ENCODE measurements at regions not wholly inside any gene's neighbourhood (a gene's known extent, or its start where the extent isn't known, plus 50 kb on each side); places are given as distances from the start of the nearest gene placed in this dataset.

DNA sequence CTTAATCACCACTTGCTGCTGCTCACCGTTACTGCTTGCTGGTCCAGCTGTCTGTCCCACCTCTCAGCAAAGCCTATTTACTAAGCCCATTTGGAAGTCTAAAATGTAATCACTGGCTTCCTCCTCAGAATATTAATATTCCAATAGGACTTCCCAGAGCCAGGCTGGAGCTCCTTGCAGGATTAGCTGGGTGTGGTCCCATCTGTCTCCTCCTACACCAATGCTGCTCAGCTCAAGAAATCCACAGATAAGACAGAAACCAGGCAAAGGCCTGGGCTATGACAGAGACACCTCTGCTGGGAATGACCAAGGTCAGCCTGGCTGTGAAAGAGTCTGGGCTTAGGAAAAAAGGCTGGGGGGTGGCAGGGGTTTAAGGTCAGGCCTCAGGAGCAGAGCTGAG lies 317.8 kb downstream of the BUD13 start:
- Histone ChIP-seq H3K4me3 (ENCODE audit: low read depth in 1 of 3, low read length in 3 of 3) (no peak overlapping the region), H3K9ac (ENCODE audit: low read depth in 1 of 2, low read length in 2 of 2) (no peak overlapping the region), H3K27ac (ENCODE audit: low read depth in 1 of 2, low read length in 2 of 2) (no peak overlapping the region), H3K9me3 (ENCODE audit: control insufficient read depth in 4 of 4, low read length in 3 of 4) (peaks cover 0 to 1% (median 0%) of the 10 kb centered on the region in 4 donors), H3K27me3 (ENCODE audit: control insufficient read depth in 4 of 4, insufficient read depth in 4 of 4, low read length in 3 of 4) (no peaks in the 10 kb centered on the region), H3K36me3 (ENCODE audit: control insufficient read depth in 4 of 4, insufficient read depth in 3 of 4, low read depth in 1 of 4, low read length in 3 of 4) (no peaks in the 10 kb centered on the region), H3K4me1 (ENCODE audit: control insufficient read depth in 4 of 4, insufficient read depth in 4 of 4, low read length in 3 of 4) (no peaks in the 10 kb centered on the region)
- TF ChIP-seq YY1 (IDR thresholded peaks at IDR 0.05) (no peak), GABPA (IDR thresholded peaks at IDR 0.05 in 1 of 2, conservative IDR thresholded peaks at IDR 0.05 in 1 of 2) (no peak), EGR1 (IDR thresholded peaks at IDR 0.05; ENCODE audit: low read depth in 2 of 2) (no peak), HNF4A (conservative IDR thresholded peaks at IDR 0.05) (no peak), JUND (IDR thresholded peaks at IDR 0.05) (no peak), NR2F2 (IDR thresholded peaks at IDR 0.05) (no peak), FOXA2 (IDR thresholded peaks at IDR 0.05) (no peak)
- TF ChIP-seq, protein P1, sequence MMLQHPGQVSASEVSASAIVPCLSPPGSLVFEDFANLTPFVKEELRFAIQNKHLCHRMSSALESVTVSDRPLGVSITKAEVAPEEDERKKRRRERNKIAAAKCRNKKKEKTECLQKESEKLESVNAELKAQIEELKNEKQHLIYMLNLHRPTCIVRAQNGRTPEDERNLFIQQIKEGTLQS (IDR thresholded peaks at IDR 0.05): no peak
- TF ChIP-seq, protein P2, sequence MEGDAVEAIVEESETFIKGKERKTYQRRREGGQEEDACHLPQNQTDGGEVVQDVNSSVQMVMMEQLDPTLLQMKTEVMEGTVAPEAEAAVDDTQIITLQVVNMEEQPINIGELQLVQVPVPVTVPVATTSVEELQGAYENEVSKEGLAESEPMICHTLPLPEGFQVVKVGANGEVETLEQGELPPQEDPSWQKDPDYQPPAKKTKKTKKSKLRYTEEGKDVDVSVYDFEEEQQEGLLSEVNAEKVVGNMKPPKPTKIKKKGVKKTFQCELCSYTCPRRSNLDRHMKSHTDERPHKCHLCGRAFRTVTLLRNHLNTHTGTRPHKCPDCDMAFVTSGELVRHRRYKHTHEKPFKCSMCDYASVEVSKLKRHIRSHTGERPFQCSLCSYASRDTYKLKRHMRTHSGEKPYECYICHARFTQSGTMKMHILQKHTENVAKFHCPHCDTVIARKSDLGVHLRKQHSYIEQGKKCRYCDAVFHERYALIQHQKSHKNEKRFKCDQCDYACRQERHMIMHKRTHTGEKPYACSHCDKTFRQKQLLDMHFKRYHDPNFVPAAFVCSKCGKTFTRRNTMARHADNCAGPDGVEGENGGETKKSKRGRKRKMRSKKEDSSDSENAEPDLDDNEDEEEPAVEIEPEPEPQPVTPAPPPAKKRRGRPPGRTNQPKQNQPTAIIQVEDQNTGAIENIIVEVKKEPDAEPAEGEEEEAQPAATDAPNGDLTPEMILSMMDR (IDR thresholded peaks at IDR 0.05; ENCODE audit: low read depth, low read length, missing input control): no peak
- no peak for DNase-seq (ENCODE audit: low spot score)
- WGBS: 92% methylated on average over 1 of the region's 1 CpG

DNA sequence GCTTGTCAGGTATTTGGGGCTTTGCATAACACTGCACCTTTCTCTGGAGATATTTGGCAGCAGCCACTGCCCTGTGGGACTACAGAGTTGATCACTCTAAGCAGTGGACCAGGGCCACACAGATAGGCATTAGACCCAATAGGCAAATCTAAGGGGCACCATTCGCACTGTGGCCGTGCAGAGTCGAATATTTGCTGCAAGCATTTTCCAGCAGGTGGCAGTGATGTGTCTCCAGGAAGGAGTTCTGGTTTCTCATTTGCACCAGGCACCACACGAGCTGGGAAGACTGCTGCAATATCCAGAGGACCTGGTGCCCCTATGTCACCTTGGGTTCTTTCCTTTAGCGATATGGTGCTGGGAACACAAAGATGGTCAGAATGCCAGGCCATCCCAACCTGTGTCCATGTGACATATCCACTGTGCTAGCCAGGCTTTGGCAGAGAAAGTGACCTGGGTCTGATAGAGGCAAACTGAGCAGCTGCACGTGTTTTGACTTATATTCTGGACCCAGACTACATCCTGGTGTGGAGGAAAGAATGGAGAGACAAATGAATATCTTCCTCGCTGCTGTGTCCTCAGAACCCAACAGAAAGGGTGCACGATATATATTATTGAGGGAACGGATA lies 318.7 kb downstream of the BUD13 start:
- no peak overlapping the region for H3K9ac ChIP-seq (ENCODE audit: low read depth in 1 of 2, low read length in 2 of 2)
- H3K9me3 ChIP-seq (ENCODE audit: control insufficient read depth in 4 of 4, low read length in 3 of 4): peaks cover 0 to 2% (median under 1%) of the 10 kb centered on the region in 4 donors
- no peak overlapping the region for H3K27ac ChIP-seq (ENCODE audit: low read depth in 1 of 2, low read length in 2 of 2)
- H3K4me3 ChIP-seq (ENCODE audit: low read depth in 1 of 3, low read length in 3 of 3): no peak overlapping the region
- TF ChIP-seq RAD21 (IDR thresholded peaks at IDR 0.05) (peak; percentile 77 to 82), ZBTB33 (IDR thresholded peaks at IDR 0.05) (no peak), FOXA2 (IDR thresholded peaks at IDR 0.05) (no peak)
- TF ChIP-seq, protein P2 (IDR thresholded peaks at IDR 0.05; ENCODE audit: low read depth, low read length, missing input control): peak; percentile 65
- 43% methylated on average over 9 of the region's 9 CpGs for WGBS
- no peaks in the 10 kb centered on the region for H3K36me3 ChIP-seq (ENCODE audit: control insufficient read depth in 4 of 4, insufficient read depth in 3 of 4, low read depth in 1 of 4, low read length in 3 of 4)
- H3K27me3 ChIP-seq (ENCODE audit: control insufficient read depth in 4 of 4, insufficient read depth in 4 of 4, low read length in 3 of 4): no peaks in the 10 kb centered on the region
- no peaks in the 10 kb centered on the region for H3K4me1 ChIP-seq (ENCODE audit: control insufficient read depth in 4 of 4, insufficient read depth in 4 of 4, low read length in 3 of 4)
- DNase-seq (ENCODE audit: low spot score): peak; percentile 58
